C1 segment of cervical spinal cord (tissue), 14 donors: ENCODE measurements at regions not wholly inside any gene's neighbourhood (a gene's known extent, or its start where the extent isn't known, plus 50 kb on each side); places are given as distances from the start of the nearest gene placed in this dataset.
A peak's percentile ranks its signal among the peaks of the same experiment; 100 is the strongest.

ENCODE experiments used
- DNase-seq, 14 donors: peaks; one replicate each; lab custom pipeline; 2025; lab: John Stamatoyannopoulos, UW

GRCh38 chr3:107240183-107241091 is 136.8 kb upstream of the CCDC54 start:
- peak in 13 of 14 donors; percentile 30 to 88 (median 77) for DNase-seq

GRCh38 chr3:107241217-107241616 is 136.0 kb upstream of the CCDC54 start:
- peak in 4 of 14 donors; percentile 22 to 55 (median 31) for DNase-seq

GRCh38 chr3:107242579-107242978 is 134.7 kb upstream of the CCDC54 start:
- DNase-seq: no peak

- no peak for DNase-seq
Observed at GRCh38 chr3:107247116-107247515, 130.1 kb upstream of the CCDC54 start.

- no peak for DNase-seq
Observed at GRCh38 chr3:107249132-107249531, 128.1 kb upstream of the CCDC54 start.

- no peak for DNase-seq
Observed at GRCh38 chr3:107250221-107250620, 127.0 kb upstream of the CCDC54 start.

GRCh38 chr3:107251819-107252218 is 125.4 kb upstream of the CCDC54 start:
- DNase-seq: no peak

- DNase-seq: no peak
Observed at GRCh38 chr3:107256963-107257362, 120.3 kb upstream of the CCDC54 start.

GRCh38 chr3:107258300-107258699 is 118.9 kb upstream of the CCDC54 start:
- no peak for DNase-seq

- DNase-seq: no peak
Observed at GRCh38 chr3:107260207-107260606, 117.0 kb upstream of the CCDC54 start.

- DNase-seq: no peak
Observed at GRCh38 chr3:107263269-107264021, 113.8 kb upstream of the CCDC54 start.

- peak in 2 of 14 donors; percentile 2 to 20 for DNase-seq
Observed at GRCh38 chr3:107264888-107265287, 112.4 kb upstream of the CCDC54 start.

- no peak for DNase-seq
Observed at GRCh38 chr3:107265526-107265925, 111.7 kb upstream of the CCDC54 start.

GRCh38 chr3:107268469-107268868 is 108.8 kb upstream of the CCDC54 start:
- DNase-seq: no peak

GRCh38 chr3:107269136-107269535 is 108.1 kb upstream of the CCDC54 start:
- no peak for DNase-seq

- DNase-seq: peak in 1 of 14 donors; percentile 18
Observed at GRCh38 chr3:107271787-107272387, 105.4 kb upstream of the CCDC54 start.

GRCh38 chr3:107272471-107272870 is 104.8 kb upstream of the CCDC54 start:
- DNase-seq: no peak

- DNase-seq: no peak
Observed at GRCh38 chr3:107272885-107273284, 104.4 kb upstream of the CCDC54 start.

- DNase-seq: no peak
Observed at GRCh38 chr3:107273771-107274170, 103.5 kb upstream of the CCDC54 start.

- DNase-seq: no peak
Observed at GRCh38 chr3:107275511-107275910, 101.7 kb upstream of the CCDC54 start.

- DNase-seq: no peak
Observed at GRCh38 chr3:107283948-107284347, 93.3 kb upstream of the CCDC54 start.

- no peak for DNase-seq
Observed at GRCh38 chr3:107284612-107285011, 92.6 kb upstream of the CCDC54 start.
